ENCODE measurements at regions not wholly inside any gene's neighbourhood (a gene's known extent, or its start where the extent isn't known, plus 50 kb on each side); places are given as distances from the start of the nearest gene placed in this dataset.

GRCh38 chr2:150567771-150568301 is 80.4 kb upstream of the RND3 start:
- Histone ChIP-seq H4K20me1 (ENCODE audit: insufficient read depth) (no peaks in the 10 kb centered on the region), H3K9me2 (ENCODE audit: insufficient read depth) (no peaks in the 10 kb centered on the region), H3K36me3 (ENCODE audit: control insufficient read depth in 1 of 2, insufficient read depth in 2 of 2, low read length in 2 of 2) (no peaks in the 10 kb centered on the region), H3K27me3 (ENCODE audit: insufficient read depth, low read length) (no peaks in the 10 kb centered on the region), H3K9me3 (ENCODE audit: control insufficient read depth in 1 of 2, insufficient read depth in 1 of 2, low read depth in 1 of 2, low read length in 2 of 2) (no peaks in the 10 kb centered on the region), H2AFZ (ENCODE audit: low read depth, low read length, poor library complexity, severe bottlenecking) (no peak overlapping the region), H3K4me2 (ENCODE audit: low read length) (no peak overlapping the region), H3K4me1 (ENCODE audit: control insufficient read depth in 1 of 2, insufficient read depth in 2 of 2, low read length in 2 of 2) (no peaks in the 10 kb centered on the region), H3K4me3 (replicated peaks in 1 of 2; ENCODE audit: low read depth in 1 of 2, low read length in 2 of 2) (no peak overlapping the region), H3K9ac (ENCODE audit: low read length) (no peak overlapping the region), H3K79me2 (ENCODE audit: insufficient read depth, low read length) (no peaks in the 10 kb centered on the region), H3K27ac (ENCODE audit: low read depth, low read length) (no peak overlapping the region)
- ChIA-PET RAD21 (ENCODE audit: low non-redundant PET in 1 of 2, low total read pairs in 2 of 2, uncharacterized antibody in 2 of 2, unreplicated experiment in 2 of 2) (no interaction called here), POLR2A (no interaction called here), CTCF (interaction anchor here (2.5 kb wide), 1 partner anchor 19 kb away, joined by 8 read pairs; no protein-coding TSS in a partner anchor)
- no peak for ATAC-seq
- intact Hi-C loops (cut with micrococcal nuclease) = no loop called here
- TF ChIP-seq, protein P1, sequence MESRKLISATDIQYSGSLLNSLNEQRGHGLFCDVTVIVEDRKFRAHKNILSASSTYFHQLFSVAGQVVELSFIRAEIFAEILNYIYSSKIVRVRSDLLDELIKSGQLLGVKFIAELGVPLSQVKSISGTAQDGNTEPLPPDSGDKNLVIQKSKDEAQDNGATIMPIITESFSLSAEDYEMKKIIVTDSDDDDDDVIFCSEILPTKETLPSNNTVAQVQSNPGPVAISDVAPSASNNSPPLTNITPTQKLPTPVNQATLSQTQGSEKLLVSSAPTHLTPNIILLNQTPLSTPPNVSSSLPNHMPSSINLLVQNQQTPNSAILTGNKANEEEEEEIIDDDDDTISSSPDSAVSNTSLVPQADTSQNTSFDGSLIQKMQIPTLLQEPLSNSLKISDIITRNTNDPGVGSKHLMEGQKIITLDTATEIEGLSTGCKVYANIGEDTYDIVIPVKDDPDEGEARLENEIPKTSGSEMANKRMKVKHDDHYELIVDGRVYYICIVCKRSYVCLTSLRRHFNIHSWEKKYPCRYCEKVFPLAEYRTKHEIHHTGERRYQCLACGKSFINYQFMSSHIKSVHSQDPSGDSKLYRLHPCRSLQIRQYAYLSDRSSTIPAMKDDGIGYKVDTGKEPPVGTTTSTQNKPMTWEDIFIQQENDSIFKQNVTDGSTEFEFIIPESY (IDR thresholded peaks at IDR 0.05; ENCODE audit: extremely low read depth, insufficient replicate concordance, low read length) = no peak
- TF ChIP-seq, protein P2, sequence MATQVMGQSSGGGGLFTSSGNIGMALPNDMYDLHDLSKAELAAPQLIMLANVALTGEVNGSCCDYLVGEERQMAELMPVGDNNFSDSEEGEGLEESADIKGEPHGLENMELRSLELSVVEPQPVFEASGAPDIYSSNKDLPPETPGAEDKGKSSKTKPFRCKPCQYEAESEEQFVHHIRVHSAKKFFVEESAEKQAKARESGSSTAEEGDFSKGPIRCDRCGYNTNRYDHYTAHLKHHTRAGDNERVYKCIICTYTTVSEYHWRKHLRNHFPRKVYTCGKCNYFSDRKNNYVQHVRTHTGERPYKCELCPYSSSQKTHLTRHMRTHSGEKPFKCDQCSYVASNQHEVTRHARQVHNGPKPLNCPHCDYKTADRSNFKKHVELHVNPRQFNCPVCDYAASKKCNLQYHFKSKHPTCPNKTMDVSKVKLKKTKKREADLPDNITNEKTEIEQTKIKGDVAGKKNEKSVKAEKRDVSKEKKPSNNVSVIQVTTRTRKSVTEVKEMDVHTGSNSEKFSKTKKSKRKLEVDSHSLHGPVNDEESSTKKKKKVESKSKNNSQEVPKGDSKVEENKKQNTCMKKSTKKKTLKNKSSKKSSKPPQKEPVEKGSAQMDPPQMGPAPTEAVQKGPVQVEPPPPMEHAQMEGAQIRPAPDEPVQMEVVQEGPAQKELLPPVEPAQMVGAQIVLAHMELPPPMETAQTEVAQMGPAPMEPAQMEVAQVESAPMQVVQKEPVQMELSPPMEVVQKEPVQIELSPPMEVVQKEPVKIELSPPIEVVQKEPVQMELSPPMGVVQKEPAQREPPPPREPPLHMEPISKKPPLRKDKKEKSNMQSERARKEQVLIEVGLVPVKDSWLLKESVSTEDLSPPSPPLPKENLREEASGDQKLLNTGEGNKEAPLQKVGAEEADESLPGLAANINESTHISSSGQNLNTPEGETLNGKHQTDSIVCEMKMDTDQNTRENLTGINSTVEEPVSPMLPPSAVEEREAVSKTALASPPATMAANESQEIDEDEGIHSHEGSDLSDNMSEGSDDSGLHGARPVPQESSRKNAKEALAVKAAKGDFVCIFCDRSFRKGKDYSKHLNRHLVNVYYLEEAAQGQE (IDR thresholded peaks at IDR 0.05; ENCODE audit: low read depth) = no peak
- TF ChIP-seq EZH2phosphoT487 (IDR thresholded peaks at IDR 0.05; ENCODE audit: borderline replicate concordance) (no peak), POLR2AphosphoS5 (IDR thresholded peaks at IDR 0.05; ENCODE audit: low read depth, low read length) (no peak), ELF1 (IDR thresholded peaks at IDR 0.05; ENCODE audit: borderline replicate concordance, low read depth) (no peak), ZNF274 (IDR thresholded peaks at IDR 0.05; ENCODE audit: low read depth, low read length) (no peak), POLR2A (IDR thresholded peaks at IDR 0.05; ENCODE audit: borderline replicate concordance, extremely low read depth, insufficient read depth, insufficient read length) (no peak), CEBPB (IDR thresholded peaks at IDR 0.05; ENCODE audit: low read depth) (no peak), ZFX (IDR thresholded peaks at IDR 0.05) (no peak), RAD21 (IDR thresholded peaks at IDR 0.05; ENCODE audit: low read depth) (no peak), FOSL1 (IDR thresholded peaks at IDR 0.05; ENCODE audit: low read depth) (no peak), SIN3A (IDR thresholded peaks at IDR 0.05; ENCODE audit: low read depth) (no peak), CTCF (IDR thresholded peaks at IDR 0.05 in 2 of 3, conservative IDR thresholded peaks at IDR 0.05 in 1 of 3; ENCODE audit: borderline replicate concordance in 1 of 3, insufficient read depth in 1 of 3, low read depth in 2 of 3, low read length in 2 of 3) (no peak), SRF (IDR thresholded peaks at IDR 0.05; ENCODE audit: low read depth) (no peak), YY1 (IDR thresholded peaks at IDR 0.05; ENCODE audit: extremely low read depth, insufficient replicate concordance, low read depth, low read length) (no peak)
- TF ChIP-seq, protein P3, sequence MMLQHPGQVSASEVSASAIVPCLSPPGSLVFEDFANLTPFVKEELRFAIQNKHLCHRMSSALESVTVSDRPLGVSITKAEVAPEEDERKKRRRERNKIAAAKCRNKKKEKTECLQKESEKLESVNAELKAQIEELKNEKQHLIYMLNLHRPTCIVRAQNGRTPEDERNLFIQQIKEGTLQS (IDR thresholded peaks at IDR 0.05) = no peak
- no TSS peak for BruUV-seq (replicated peaks)
- DNase-seq (ENCODE audit: low read depth, low spot score) = no peak
